ENCODE measurements at regions not wholly inside any gene's neighbourhood (a gene's known extent, or its start where the extent isn't known, plus 50 kb on each side); places are given as distances from the start of the nearest gene placed in this dataset.

- peaks cover 7% of the 10 kb centered on the region for H3K4me1 ChIP-seq (ENCODE audit: control insufficient read depth, insufficient read depth, low read length)
- 0 out of 2 replicates have a peak, but pooled peaks cover 2% of the 10 kb centered on the region for H3K9me3 ChIP-seq (ENCODE audit: control insufficient read depth, insufficient read depth, low read length)
- H3K4ac ChIP-seq (ENCODE audit: low read depth, low read length) = peak overlapping the region; percentile 18
- H3K9ac ChIP-seq (ENCODE audit: low read depth, low read length) = no peak overlapping the region
- peak overlapping the region; percentile 3; the same call in 1 of the 2 replicates for H3K14ac ChIP-seq (replicated peaks; ENCODE audit: low read depth, low read length)
- peak overlapping the region; percentile 1; the same call in 1 of the 2 replicates for H4K91ac ChIP-seq (ENCODE audit: insufficient read depth, low read depth, low read length)
- H3K9me1 ChIP-seq (ENCODE audit: insufficient read depth, low read length) = no peaks in the 10 kb centered on the region
- no peak overlapping the region for H2BK5ac ChIP-seq (ENCODE audit: low read depth, low read length, poor library complexity, severe bottlenecking)
- no peak overlapping the region for H2AK5ac ChIP-seq (ENCODE audit: low read depth, low read length)
- BruUV-seq (replicated peaks) = no TSS peak
- no peak overlapping the region for H3K56ac ChIP-seq (ENCODE audit: extremely low read depth, insufficient read depth, low read length)
- no peak overlapping the region for H3K4me2 ChIP-seq (ENCODE audit: low read depth, low read length)
- peak overlapping the region; percentile 58 for H2AK9ac ChIP-seq (replicated peaks; ENCODE audit: low read depth, low read length, poor library complexity)
- peak overlapping the region; percentile 71 for H2AFZ ChIP-seq (replicated peaks; ENCODE audit: low read length, poor library complexity)
- no peak overlapping the region for H3K27ac ChIP-seq (ENCODE audit: insufficient read depth, low read length)
- ATAC-seq (ENCODE audit: low read depth) = peak; percentile 95
- TF ChIP-seq NFE2L2 (IDR thresholded peaks at IDR 0.05; ENCODE audit: low read depth, low read length) (peak; percentile 68), MAFK (IDR thresholded peaks at IDR 0.05; ENCODE audit: low read depth, low read length) (peak; percentile 26; the same call in 1 of the 2 replicates), RFX5 (IDR thresholded peaks at IDR 0.05; ENCODE audit: low read depth, low read length) (no peak)
- 60% methylated on average over 1 of the region's 9 CpGs; no CpG with 5 or more reads in 1 of the 2 experiments for whole genome bisulfite sequencing, 2 experiments (ENCODE audit: extremely low coverage in 2 of 2, insufficient read length in 1 of 2)
- ChIA-PET POLR2A (ENCODE audit: unreplicated experiment) (no interaction called here), CTCF (interaction anchor here (0.5 kb wide), 1 partner anchor 738 kb away, joined by 3 read pairs; no protein-coding TSS in a partner anchor)
- in situ Hi-C loops (cut with MboI; ENCODE audit: low sequenced_read_pairs) = no loop called here
- peak overlapping the region; percentile 40; the same call in 1 of the 3 replicates for H2BK15ac ChIP-seq (ENCODE audit: low read depth, low read length)
- H3K18ac ChIP-seq (ENCODE audit: low read depth, low read length) = peak overlapping the region; percentile 65
- DNase-seq = peak; percentile 72
- H4K8ac ChIP-seq (ENCODE audit: low read depth in 2 of 2, low read length in 2 of 2) = peak overlapping the region; percentile 29 to 57; a peak in 2 of 4 replicates
- H3K36me3 ChIP-seq (ENCODE audit: control insufficient read depth, insufficient read depth, low read length) = no peaks in the 10 kb centered on the region
- 0 out of 2 replicates have a peak overlapping the region, but pooled peaks have one; percentile 4 for H4K5ac ChIP-seq (ENCODE audit: low read depth, low read length)
- H2BK20ac ChIP-seq (ENCODE audit: low read depth, low read length) = peak overlapping the region; percentile 44
- no peak overlapping the region for H3K4me3 ChIP-seq (ENCODE audit: insufficient read depth, low read depth, low read length)
- H2BK120ac ChIP-seq (ENCODE audit: low read depth, low read length) = peak overlapping the region; percentile 20
- H3K79me1 ChIP-seq (ENCODE audit: low read depth in 1 of 2, low read length in 2 of 2) = no peaks in the 10 kb centered on the region
- intact Hi-C loops (cut with micrococcal nuclease) = no loop called here
- H3K23ac ChIP-seq (ENCODE audit: low read depth, low read length) = no peak overlapping the region
- H4K20me1 ChIP-seq (ENCODE audit: insufficient read depth, low read length) = no peaks in the 10 kb centered on the region
- no peaks in the 10 kb centered on the region for H3K27me3 ChIP-seq (ENCODE audit: control insufficient read depth, insufficient read depth, low read length)
- dilution Hi-C loops (cut with HindIII; ENCODE audit: low sequenced_read_pairs, unreplicated experiment) = no loop called here
Observed at GRCh38 chr5:97854871-97855762, 672.1 kb upstream of the RIOK2 start.
